GM12875 (cell line): ENCODE measurements at regions not wholly inside any gene's neighbourhood (a gene's known extent, or its start where the extent isn't known, plus 50 kb on each side); places are given as distances from the start of the nearest gene placed in this dataset.

Experiments used
- H3K4me3 ChIP-seq: one replicate; pipeline ENCODE4 v1.5.1; 2011; ENCODE audit warnings: low read depth, low read length, control low read depth
- TF ChIP-seq, protein P1 (sequence below): IDR thresholded peaks from 2 replicates; pipeline ENCODE4 v1.5.1; 2011; ENCODE audit warnings: low read depth, mild to moderate bottlenecking, control low read depth, inconsistent platforms, low read length, moderate library complexity, borderline replicate concordance; ENCODE audit not compliant: insufficient read depth

- TF ChIP-seq, protein P1, sequence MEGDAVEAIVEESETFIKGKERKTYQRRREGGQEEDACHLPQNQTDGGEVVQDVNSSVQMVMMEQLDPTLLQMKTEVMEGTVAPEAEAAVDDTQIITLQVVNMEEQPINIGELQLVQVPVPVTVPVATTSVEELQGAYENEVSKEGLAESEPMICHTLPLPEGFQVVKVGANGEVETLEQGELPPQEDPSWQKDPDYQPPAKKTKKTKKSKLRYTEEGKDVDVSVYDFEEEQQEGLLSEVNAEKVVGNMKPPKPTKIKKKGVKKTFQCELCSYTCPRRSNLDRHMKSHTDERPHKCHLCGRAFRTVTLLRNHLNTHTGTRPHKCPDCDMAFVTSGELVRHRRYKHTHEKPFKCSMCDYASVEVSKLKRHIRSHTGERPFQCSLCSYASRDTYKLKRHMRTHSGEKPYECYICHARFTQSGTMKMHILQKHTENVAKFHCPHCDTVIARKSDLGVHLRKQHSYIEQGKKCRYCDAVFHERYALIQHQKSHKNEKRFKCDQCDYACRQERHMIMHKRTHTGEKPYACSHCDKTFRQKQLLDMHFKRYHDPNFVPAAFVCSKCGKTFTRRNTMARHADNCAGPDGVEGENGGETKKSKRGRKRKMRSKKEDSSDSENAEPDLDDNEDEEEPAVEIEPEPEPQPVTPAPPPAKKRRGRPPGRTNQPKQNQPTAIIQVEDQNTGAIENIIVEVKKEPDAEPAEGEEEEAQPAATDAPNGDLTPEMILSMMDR: no peak
Measured at GRCh38 chr14:42057111-42057510, 450.4 kb downstream of the LRFN5 start.

DNA sequence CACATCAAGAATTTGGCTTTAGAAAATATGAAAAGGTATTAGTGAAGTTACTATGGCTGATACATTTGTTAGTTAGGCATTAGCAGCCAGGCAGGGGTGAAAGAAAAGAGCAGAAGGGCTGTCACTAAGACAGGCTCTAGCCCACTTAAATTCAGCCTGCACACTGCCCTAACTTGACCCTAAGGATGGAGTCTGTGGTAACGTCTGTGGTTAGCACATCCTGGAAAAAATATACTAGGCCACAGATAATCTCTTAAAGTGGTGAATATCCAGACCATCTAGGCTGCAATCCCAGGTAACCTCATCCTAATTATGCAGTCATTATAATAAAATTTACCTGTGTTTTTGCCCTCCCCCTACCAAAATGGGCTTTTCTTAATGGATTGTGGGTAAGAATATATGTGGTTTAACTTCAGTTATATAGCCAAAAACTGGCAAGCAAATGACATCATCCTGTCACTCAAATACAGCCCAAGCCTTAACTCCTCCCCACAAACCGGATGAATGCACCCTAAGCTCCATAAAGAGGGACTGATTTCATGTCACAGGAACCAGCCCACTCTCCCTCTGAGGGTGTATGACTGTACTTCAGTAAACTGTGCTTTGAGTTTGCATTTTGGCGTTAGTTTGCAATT lies 440.9 kb downstream of the LRFN5 start:
- TF ChIP-seq, protein P1: no peak
- no peak overlapping the region for H3K4me3 ChIP-seq

More at GRCh38 chr14:42057111-42057510, 450.4 kb downstream of the LRFN5 start:
- no peak overlapping the region for H3K4me3 ChIP-seq

GRCh38 chr14:42045383-42045782 lies 438.7 kb downstream of the LRFN5 start:
- TF ChIP-seq, protein P1: no peak
- H3K4me3 ChIP-seq: no peak overlapping the region

- TF ChIP-seq, protein P1: no peak
- no peak overlapping the region for H3K4me3 ChIP-seq
Measured at GRCh38 chr14:42028607-42029006, 421.9 kb downstream of the LRFN5 start.

DNA sequence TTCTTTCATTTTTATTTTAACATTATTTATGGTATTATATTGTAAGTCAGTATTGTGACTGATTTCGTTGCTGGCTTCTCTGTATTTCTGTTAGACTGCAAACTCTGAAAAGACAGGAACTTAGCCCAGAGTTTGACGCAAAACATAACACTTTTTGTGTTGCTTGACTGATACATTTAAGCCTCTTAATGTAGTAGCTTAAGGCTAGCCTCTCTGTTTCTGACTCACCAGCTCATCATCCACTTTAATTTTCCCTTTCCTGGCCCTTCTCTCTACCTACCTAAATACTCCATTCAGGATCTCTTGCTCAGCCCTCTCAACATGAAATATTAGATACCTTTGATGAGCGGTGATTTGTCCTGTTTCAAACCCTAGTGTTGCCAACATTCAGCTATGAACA lies 420.6 kb downstream of the LRFN5 start:
- H3K4me3 ChIP-seq: no peak overlapping the region
- TF ChIP-seq, protein P1: no peak

DNA sequence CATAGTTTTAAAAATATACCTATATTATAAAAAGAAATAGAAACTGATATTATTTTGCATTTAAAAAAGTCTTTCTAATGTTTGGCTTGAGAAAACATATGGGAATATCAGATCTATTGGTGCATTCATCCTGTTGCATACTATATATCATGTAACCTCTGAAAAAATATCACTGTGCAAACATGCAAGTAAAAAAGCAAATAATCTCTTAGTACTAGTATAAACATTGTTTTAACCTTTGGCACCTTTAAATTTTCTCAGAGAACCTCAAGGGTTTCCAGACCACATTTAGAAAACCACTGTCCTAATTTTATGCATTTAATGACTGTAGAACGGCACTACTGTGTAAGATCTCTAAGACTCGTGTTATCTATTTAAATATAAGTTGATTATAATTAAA lies 416.8 kb downstream of the LRFN5 start:
- no peak overlapping the region for H3K4me3 ChIP-seq
- TF ChIP-seq, protein P1: no peak

DNA sequence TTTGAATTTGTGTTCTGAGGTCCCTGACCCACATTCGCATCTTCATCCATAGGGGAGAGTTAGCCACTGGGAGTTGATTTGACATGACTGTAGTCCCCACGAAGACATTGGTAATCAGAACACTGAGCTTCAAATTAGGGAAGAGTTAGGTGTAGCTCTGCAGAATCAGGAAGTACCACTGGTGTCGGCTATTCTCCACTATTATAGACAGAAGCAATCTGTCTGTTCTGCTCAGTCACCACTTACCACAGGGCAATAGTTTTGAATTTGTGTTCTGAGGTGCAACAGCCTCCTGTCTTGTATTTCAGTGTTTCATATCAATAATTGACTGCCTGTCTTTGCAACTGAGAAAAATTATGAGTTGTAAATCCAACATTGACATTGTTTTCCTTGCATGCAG lies 407.6 kb downstream of the LRFN5 start:
- TF ChIP-seq, protein P1: no peak
- H3K4me3 ChIP-seq: no peak overlapping the region
